WTC11 (cell line): ENCODE measurements at regions not wholly inside any gene's neighbourhood (a gene's known extent, or its start where the extent isn't known, plus 50 kb on each side); places are given as distances from the start of the nearest gene placed in this dataset.
"Not testable (repeated sequence)": the region's sequence is repeated elsewhere in the genome, so short reads cannot be mapped to it uniquely, and the experiment has no call there.

Source experiments
- ATAC-seq: fragments of 200-7000 bp; cut with Tn5 transposase; 2 replicates; pipeline ENCODE4 v1.10.0; 2021; ENCODE audit warnings: mild to moderate bottlenecking, moderate library complexity
- CTCF ChIA-PET: fragments of 300-600 bp; sonication (Branson Sonifier 250); formaldehyde crosslinking; loops from one replicate; lab custom pipeline; 2021; ENCODE audit warnings: antibody characterized with exemption; lab: Charles Lee
- POLR2A ChIA-PET: fragments of 350-600 bp; sonication (Branson Sonifier 250); formaldehyde crosslinking; loops from one replicate; lab custom pipeline; 2021; ENCODE audit warnings: antibody characterized with exemption; lab: Charles Lee
- DNase-seq: peaks from one replicate; pipeline ENCODE4 v3.0.0; 2021; ENCODE audit warnings: low spot score
- H3K27ac Mint-ChIP-seq: 2 replicates; pipeline ENCODE4 v1.8.0; 2021; ENCODE audit warnings: mixed read lengths
- H3K27me3 Mint-ChIP-seq: 2 replicates; pipeline ENCODE4 v1.8.0; 2021; ENCODE audit warnings: low read depth, mild to moderate bottlenecking, moderate library complexity, mixed read lengths
- H3K36me3 Mint-ChIP-seq: 2 replicates; pipeline ENCODE4 v1.8.0; 2021; ENCODE audit warnings: mixed read lengths
- H3K4me1 Mint-ChIP-seq: 2 replicates; pipeline ENCODE4 v1.8.0; 2022; ENCODE audit warnings: mixed read lengths
- H3K4me3 Mint-ChIP-seq: 2 replicates; pipeline ENCODE4 v1.8.0; 2021; ENCODE audit warnings: mild to moderate bottlenecking, moderate library complexity, mixed read lengths
- H3K9me3 Mint-ChIP-seq: 2 replicates; pipeline ENCODE4 v1.8.0; 2021; ENCODE audit warnings: mixed read lengths
- CREB1 ChIP-seq: sonication (generic); formaldehyde crosslinking; IDR thresholded peaks from 2 replicates; pipeline ENCODE4 v1.8.0; 2023; ENCODE audit warnings: mild to moderate bottlenecking, missing genetic modification reagents
- ELF4 ChIP-seq: sonication (generic); formaldehyde crosslinking; IDR thresholded peaks from 2 replicates; pipeline ENCODE4 v1.8.1; 2022; ENCODE audit warnings: low read depth, mild to moderate bottlenecking, moderate library complexity, missing genetic modification reagents
- EMX1 ChIP-seq: fragments of 250-450 bp; sonication (Bioruptor Pico); IDR thresholded peaks from 2 replicates; pipeline ENCODE4 v1.8.0; 2021; ENCODE audit warnings: mild to moderate bottlenecking
- FOXK1 ChIP-seq: sonication (generic); formaldehyde crosslinking; IDR thresholded peaks from 2 replicates; pipeline ENCODE4 v1.8.0; 2022; ENCODE audit warnings: mild to moderate bottlenecking, moderate library complexity, missing genetic modification reagents
- GRHL2 ChIP-seq: fragments of 250-450 bp; sonication (Bioruptor Pico); IDR thresholded peaks from 2 replicates; pipeline ENCODE4 v1.8.0; 2022; ENCODE audit warnings: mild to moderate bottlenecking, moderate library complexity; ENCODE audit not compliant: insufficient replicate concordance, severe bottlenecking
- GTF2I ChIP-seq: fragments of 250-450 bp; sonication (Bioruptor Pico); conservative IDR thresholded peaks from 2 replicates; pipeline ENCODE4 v1.4.0; 2021; ENCODE audit warnings: mild to moderate bottlenecking
- HMGA2 ChIP-seq: fragments of 250-450 bp; sonication (Bioruptor Pico); IDR thresholded peaks from 2 replicates; pipeline ENCODE4 v1.4.0; 2021; ENCODE audit warnings: mild to moderate bottlenecking, moderate library complexity
- IRF2 ChIP-seq: sonication (generic); formaldehyde crosslinking; IDR thresholded peaks from 2 replicates; pipeline ENCODE4 v1.8.0; 2022; ENCODE audit warnings: low read depth, missing genetic modification reagents, borderline replicate concordance
- JUN ChIP-seq: sonication (generic); formaldehyde crosslinking; IDR thresholded peaks from 2 replicates; pipeline ENCODE4 v1.8.0; 2023; ENCODE audit warnings: mild to moderate bottlenecking, missing genetic modification reagents
- NFYB ChIP-seq: sonication (generic); formaldehyde crosslinking; conservative IDR thresholded peaks from 2 replicates; pipeline ENCODE4 v1.8.0; 2022; ENCODE audit warnings: low read depth, missing genetic modification reagents
- NR3C1 ChIP-seq: sonication (generic); formaldehyde crosslinking; conservative IDR thresholded peaks from 2 replicates; pipeline ENCODE4 v1.8.1; 2023; ENCODE audit warnings: low read depth, mild to moderate bottlenecking, missing genetic modification reagents
- SP1 ChIP-seq: sonication (generic); formaldehyde crosslinking; conservative IDR thresholded peaks from 2 replicates; pipeline ENCODE4 v1.8.1; 2022; ENCODE audit warnings: missing genetic modification reagents
- TCF7 ChIP-seq: sonication (generic); formaldehyde crosslinking; IDR thresholded peaks from 2 replicates; pipeline ENCODE4 v1.8.0; 2022; ENCODE audit warnings: mild to moderate bottlenecking, low read depth, missing genetic modification reagents, moderate library complexity
- ZNF121 ChIP-seq: sonication (generic); formaldehyde crosslinking; IDR thresholded peaks from 2 replicates; pipeline ENCODE4 v1.8.0; 2023; ENCODE audit warnings: missing genetic modification reagents
- ZNF396 ChIP-seq: fragments of 250-450 bp; sonication (Bioruptor Pico); IDR thresholded peaks from 2 replicates; pipeline ENCODE4 v1.8.0; 2021; ENCODE audit warnings: mild to moderate bottlenecking, moderate library complexity, borderline replicate concordance
- ZNF423 ChIP-seq: fragments of 250-450 bp; sonication (Bioruptor Pico); IDR thresholded peaks from 2 replicates; pipeline ENCODE4 v2.1.2; 2022; ENCODE audit warnings: mild to moderate bottlenecking, moderate library complexity
- TF ChIP-seq, protein P1 (sequence below): sonication (generic); formaldehyde crosslinking; IDR thresholded peaks from 2 replicates; pipeline ENCODE4 v1.8.1; 2022; ENCODE audit warnings: mild to moderate bottlenecking, missing genetic modification reagents, moderate library complexity, borderline replicate concordance
- TF ChIP-seq, protein P2 (sequence below): sonication (generic); formaldehyde crosslinking; IDR thresholded peaks from 2 replicates; pipeline ENCODE4 v1.8.1; 2022; ENCODE audit warnings: mild to moderate bottlenecking, moderate library complexity, missing genetic modification reagents
- TF ChIP-seq, protein P3 (sequence below): sonication (generic); formaldehyde crosslinking; conservative IDR thresholded peaks from 2 replicates; pipeline ENCODE4 v1.8.1; 2023; ENCODE audit warnings: mild to moderate bottlenecking, low read depth, missing genetic modification reagents, moderate library complexity
- TF ChIP-seq, protein P4 (sequence below): sonication (generic); formaldehyde crosslinking; IDR thresholded peaks from 2 replicates; pipeline ENCODE4 v1.8.0; 2023; ENCODE audit warnings: missing genetic modification reagents, mild to moderate bottlenecking, borderline replicate concordance

DNA sequence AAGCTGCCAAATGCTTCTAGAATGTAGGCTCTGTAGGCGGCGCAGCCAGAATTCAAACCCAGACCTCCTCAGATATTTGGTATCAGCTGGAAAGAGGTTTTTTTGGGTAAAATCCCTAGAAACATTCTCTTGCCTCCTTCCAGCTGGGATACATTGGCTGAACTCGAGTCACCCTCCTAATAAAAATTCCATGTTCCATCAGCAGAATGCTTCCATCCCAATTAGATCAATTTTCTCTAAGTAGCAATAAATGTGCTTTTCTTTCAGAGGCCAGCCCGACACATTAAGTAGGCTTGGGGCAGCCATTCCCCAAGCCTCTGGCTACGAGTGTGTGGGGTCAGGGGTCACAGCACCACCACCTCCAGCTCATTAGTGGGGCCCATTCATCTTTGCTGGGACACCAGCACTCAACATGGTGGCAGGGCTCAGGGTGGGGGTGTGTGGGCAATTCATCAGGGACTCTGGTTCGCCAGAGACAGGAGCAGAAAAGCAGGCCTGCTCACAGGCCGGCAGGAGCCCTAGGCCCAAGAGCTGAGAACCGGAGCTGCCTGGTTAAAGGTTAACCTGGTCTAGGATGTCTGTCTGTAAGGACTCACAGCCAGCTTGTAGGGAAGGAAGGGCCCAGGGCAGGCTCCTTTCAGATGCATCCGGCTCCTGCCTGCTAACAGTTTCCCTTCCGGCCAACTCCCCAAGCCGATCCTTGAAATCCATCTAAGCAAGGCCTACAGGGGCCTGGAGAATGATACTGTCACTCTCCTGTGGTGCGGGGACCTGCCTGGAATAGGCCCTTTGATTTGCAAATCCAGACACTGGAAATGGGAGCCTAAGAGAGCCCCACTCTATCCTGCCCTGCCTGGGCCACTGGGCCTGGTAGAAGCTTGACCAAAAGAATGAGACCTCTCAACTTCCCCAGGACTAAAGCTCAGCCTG lies 159.1 kb upstream of the TOP1 start:
- POLR2A ChIA-PET = no interaction called here
- Mint-ChIP-seq H3K27ac (no peak overlapping the region; the same call in 1 of the 2 replicates), H3K9me3 (peaks cover 8% of the 10 kb centered on the region), H3K36me3 (no peaks in the 10 kb centered on the region), H3K4me3 (no peak overlapping the region), H3K27me3 (no peaks in the 10 kb centered on the region; the same call in 1 of the 2 replicates), H3K4me1 (peaks cover 7% of the 10 kb centered on the region)
- no peak for DNase-seq
- peak; percentile 93 for ATAC-seq
- CTCF ChIA-PET = interaction anchor here (0.9 to 1.4 kb wide), 2 partner anchors 77 to 97 kb away, joined by 4 read pairs; no protein-coding TSS in a partner anchor
- TF ChIP-seq, protein P1, sequence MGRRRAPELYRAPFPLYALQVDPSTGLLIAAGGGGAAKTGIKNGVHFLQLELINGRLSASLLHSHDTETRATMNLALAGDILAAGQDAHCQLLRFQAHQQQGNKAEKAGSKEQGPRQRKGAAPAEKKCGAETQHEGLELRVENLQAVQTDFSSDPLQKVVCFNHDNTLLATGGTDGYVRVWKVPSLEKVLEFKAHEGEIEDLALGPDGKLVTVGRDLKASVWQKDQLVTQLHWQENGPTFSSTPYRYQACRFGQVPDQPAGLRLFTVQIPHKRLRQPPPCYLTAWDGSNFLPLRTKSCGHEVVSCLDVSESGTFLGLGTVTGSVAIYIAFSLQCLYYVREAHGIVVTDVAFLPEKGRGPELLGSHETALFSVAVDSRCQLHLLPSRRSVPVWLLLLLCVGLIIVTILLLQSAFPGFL = no peak
- no peak for TF ChIP-seq HMGA2 (CRISPR knock-in tag)
- TF ChIP-seq ZNF396 (CRISPR knock-in tag) = no peak

DNA sequence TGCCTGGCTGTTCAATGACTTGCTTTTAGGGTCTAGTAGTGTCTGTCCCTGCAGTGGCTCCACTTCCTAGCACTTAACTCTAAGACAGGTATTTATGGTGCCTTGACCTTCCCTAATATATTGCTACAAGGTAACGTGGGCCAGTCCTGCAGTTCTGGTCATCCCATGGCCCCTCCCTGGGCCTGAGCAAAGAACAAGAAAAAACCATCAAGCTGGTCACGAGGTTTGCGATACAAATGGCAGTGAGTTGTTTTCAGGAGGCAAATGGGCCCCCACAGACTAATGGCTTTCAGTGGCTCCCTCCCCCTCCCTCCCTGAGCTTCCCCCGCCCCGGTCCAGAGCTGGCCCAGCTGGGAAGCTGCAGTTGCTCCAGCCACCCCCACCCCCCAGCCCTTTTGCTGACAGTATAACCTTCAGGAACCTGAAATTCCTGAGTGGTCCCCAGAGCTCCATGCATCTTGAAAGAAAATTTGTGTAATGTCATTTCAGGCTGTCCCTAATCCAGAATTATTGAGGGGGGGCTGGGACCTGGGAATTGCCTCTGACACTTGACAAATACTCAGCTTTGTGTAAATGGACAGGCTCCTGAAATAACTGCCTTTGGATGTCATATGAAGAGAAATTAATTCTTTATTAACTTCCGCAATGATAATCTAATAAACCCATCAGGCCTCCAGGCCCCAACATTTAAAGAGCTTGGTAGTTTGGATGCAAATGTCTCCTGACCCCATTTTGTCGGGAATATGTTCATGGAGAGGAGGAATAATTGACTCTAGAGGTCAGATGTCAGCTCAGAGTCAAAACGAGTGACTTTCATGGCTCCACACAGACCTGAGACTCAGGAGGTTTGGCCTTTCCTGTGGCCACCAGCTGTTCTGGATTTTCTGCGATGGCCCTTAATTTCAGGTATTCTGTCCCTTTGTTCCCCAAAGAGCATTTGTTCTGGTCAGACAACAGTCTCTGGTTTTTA lies 153.2 kb upstream of the TOP1 start:
- CTCF ChIA-PET = interaction anchor here (0.7 to 1.8 kb wide), 8 partner anchors 11 to 1001 kb away, joined by 3 to 10 read pairs (median 4); no protein-coding TSS in a partner anchor
- DNase-seq = no peak
- no peak overlapping the region for H3K4me3 Mint-ChIP-seq
- no peaks in the 10 kb centered on the region for H3K36me3 Mint-ChIP-seq
- no peak for ATAC-seq
- no peak for TF ChIP-seq ZNF423
- TF ChIP-seq HMGA2 (CRISPR knock-in tag) = no peak
- no peak for TF ChIP-seq JUN (CRISPR knock-in tag)
- TF ChIP-seq, protein P2, sequence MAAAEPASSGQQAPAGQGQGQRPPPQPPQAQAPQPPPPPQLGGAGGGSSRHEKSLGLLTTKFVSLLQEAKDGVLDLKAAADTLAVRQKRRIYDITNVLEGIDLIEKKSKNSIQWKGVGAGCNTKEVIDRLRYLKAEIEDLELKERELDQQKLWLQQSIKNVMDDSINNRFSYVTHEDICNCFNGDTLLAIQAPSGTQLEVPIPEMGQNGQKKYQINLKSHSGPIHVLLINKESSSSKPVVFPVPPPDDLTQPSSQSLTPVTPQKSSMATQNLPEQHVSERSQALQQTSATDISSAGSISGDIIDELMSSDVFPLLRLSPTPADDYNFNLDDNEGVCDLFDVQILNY (CRISPR knock-in tag) = no peak
- TF ChIP-seq CREB1 (CRISPR knock-in tag) = no peak
- no peak for TF ChIP-seq ELF4 (CRISPR knock-in tag)
- no peak for TF ChIP-seq TCF7 (CRISPR knock-in tag)
- TF ChIP-seq GRHL2 (CRISPR knock-in tag) = no peak
- no peak for TF ChIP-seq IRF2 (CRISPR knock-in tag)
- TF ChIP-seq EMX1 (CRISPR knock-in tag) = no peak
- no peak for TF ChIP-seq ZNF121 (CRISPR knock-in tag)
- TF ChIP-seq NR3C1 (CRISPR knock-in tag) = no peak
- TF ChIP-seq, protein P3, sequence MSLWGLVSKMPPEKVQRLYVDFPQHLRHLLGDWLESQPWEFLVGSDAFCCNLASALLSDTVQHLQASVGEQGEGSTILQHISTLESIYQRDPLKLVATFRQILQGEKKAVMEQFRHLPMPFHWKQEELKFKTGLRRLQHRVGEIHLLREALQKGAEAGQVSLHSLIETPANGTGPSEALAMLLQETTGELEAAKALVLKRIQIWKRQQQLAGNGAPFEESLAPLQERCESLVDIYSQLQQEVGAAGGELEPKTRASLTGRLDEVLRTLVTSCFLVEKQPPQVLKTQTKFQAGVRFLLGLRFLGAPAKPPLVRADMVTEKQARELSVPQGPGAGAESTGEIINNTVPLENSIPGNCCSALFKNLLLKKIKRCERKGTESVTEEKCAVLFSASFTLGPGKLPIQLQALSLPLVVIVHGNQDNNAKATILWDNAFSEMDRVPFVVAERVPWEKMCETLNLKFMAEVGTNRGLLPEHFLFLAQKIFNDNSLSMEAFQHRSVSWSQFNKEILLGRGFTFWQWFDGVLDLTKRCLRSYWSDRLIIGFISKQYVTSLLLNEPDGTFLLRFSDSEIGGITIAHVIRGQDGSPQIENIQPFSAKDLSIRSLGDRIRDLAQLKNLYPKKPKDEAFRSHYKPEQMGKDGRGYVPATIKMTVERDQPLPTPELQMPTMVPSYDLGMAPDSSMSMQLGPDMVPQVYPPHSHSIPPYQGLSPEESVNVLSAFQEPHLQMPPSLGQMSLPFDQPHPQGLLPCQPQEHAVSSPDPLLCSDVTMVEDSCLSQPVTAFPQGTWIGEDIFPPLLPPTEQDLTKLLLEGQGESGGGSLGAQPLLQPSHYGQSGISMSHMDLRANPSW (CRISPR knock-in tag) = no peak
- TF ChIP-seq FOXK1 = no peak
- TF ChIP-seq, protein P4, sequence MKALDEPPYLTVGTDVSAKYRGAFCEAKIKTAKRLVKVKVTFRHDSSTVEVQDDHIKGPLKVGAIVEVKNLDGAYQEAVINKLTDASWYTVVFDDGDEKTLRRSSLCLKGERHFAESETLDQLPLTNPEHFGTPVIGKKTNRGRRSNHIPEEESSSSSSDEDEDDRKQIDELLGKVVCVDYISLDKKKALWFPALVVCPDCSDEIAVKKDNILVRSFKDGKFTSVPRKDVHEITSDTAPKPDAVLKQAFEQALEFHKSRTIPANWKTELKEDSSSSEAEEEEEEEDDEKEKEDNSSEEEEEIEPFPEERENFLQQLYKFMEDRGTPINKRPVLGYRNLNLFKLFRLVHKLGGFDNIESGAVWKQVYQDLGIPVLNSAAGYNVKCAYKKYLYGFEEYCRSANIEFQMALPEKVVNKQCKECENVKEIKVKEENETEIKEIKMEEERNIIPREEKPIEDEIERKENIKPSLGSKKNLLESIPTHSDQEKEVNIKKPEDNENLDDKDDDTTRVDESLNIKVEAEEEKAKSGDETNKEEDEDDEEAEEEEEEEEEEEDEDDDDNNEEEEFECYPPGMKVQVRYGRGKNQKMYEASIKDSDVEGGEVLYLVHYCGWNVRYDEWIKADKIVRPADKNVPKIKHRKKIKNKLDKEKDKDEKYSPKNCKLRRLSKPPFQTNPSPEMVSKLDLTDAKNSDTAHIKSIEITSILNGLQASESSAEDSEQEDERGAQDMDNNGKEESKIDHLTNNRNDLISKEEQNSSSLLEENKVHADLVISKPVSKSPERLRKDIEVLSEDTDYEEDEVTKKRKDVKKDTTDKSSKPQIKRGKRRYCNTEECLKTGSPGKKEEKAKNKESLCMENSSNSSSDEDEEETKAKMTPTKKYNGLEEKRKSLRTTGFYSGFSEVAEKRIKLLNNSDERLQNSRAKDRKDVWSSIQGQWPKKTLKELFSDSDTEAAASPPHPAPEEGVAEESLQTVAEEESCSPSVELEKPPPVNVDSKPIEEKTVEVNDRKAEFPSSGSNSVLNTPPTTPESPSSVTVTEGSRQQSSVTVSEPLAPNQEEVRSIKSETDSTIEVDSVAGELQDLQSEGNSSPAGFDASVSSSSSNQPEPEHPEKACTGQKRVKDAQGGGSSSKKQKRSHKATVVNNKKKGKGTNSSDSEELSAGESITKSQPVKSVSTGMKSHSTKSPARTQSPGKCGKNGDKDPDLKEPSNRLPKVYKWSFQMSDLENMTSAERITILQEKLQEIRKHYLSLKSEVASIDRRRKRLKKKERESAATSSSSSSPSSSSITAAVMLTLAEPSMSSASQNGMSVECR (CRISPR knock-in tag) = no peak
- no peak for TF ChIP-seq SP1 (CRISPR knock-in tag)
- no peak for TF ChIP-seq NFYB (CRISPR knock-in tag)
- TF ChIP-seq GTF2I = no peak
- H3K27me3 Mint-ChIP-seq = no peaks in the 10 kb centered on the region; the same call in none of the 2 replicates
- POLR2A ChIA-PET = interaction anchor here (0.7 kb wide), 1 partner anchor 126 kb away, joined by 4 read pairs; no protein-coding TSS in a partner anchor
- H3K9me3 Mint-ChIP-seq = peaks cover 22% of the 10 kb centered on the region
- no peak overlapping the region for H3K27ac Mint-ChIP-seq
- H3K4me1 Mint-ChIP-seq = no peaks in the 10 kb centered on the region

DNA sequence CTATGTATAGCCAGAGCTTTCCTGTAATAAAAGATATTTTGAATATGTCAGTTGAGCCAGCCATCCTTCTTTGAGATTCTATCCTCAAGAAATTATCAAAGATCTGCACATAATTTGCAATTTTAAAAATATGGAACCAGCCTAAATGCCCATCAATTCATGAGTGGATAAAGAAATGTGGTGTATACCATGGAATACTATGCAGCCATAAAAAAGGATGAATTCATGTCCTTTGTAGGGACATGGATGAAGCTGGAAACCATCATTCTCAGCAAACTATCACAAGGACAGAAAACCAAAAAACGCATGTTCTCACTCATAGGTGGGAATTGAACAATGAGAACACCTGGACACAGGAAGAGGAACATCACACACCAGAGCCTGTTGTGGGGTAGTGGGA lies 150.5 kb upstream of the TOP1 start:
- H3K36me3 Mint-ChIP-seq, H3K4me1 Mint-ChIP-seq, POLR2A ChIA-PET, H3K27ac Mint-ChIP-seq, ATAC-seq, H3K27me3 Mint-ChIP-seq, H3K4me3 Mint-ChIP-seq, CTCF ChIA-PET, DNase-seq: not testable (repeated sequence)
- peaks cover 28% of the 10 kb centered on the region for H3K9me3 Mint-ChIP-seq
